Lower leg skin (tissue), 4 donors: ENCODE measurements at regions not wholly inside any gene's neighbourhood (a gene's known extent, or its start where the extent isn't known, plus 50 kb on each side); places are given as distances from the start of the nearest gene placed in this dataset.

ENCODE experiments used
- DNase-seq, 2 donors: peaks; one replicate each; pipeline ENCODE4 v3.0.0-alpha.2; 2019; ENCODE audit warnings: low spot score in 2 of 2
- H3K4me3 ChIP-seq: fragments of 200-600 bp; sonication (generic); 2 replicates; pipeline ENCODE4 v1.5.1; 2017; ENCODE audit warnings: mild to moderate bottlenecking, low read depth; ENCODE audit not compliant: poor library complexity, severe bottlenecking
- CTCF ChIP-seq, 3 donors: fragments of 450-650 bp; IDR thresholded peaks; one replicate each; pipeline ENCODE4 v1.5.1; 2016; ENCODE audit warnings: antibody characterized with exemption in 3 of 3, mild to moderate bottlenecking in 3 of 3, moderate library complexity in 2 of 3
- POLR2A ChIP-seq, 2 donors: fragments of 450-650 bp; IDR thresholded peaks; one replicate each; pipeline ENCODE4 v1.6.1; 2016 to 2017; ENCODE audit warnings: antibody characterized with exemption in 2 of 2, mild to moderate bottlenecking in 1 of 2, moderate library complexity in 1 of 2
- WGBS, 2 donors: methylation state at CpG; one replicate each; pipeline ENCODE4 v1.1.5; 2018; 5-methylcytosine and 5-hydroxymethylcytosine counted together
- intact Hi-C: fragments of 100-400 bp; cut with DNase I; formaldehyde crosslinking; loops from one replicate; pipeline ENCODE4 v1.15.0; 2023; ENCODE audit warnings: low total_unique reads

GRCh38 chr18:25454730-25455129 lies 102.8 kb upstream of the ZNF521 start:
- no peak overlapping the region for H3K4me3 ChIP-seq
- DNase-seq: peak in 1 of 2 donors; percentile 68
- no peak for TF ChIP-seq POLR2A (IDR thresholded peaks at IDR 0.05)
- no peak for TF ChIP-seq CTCF (IDR thresholded peaks at IDR 0.05)
- intact Hi-C loops: no loop called here
- 75 to 82% methylated on average over 3 of the region's 3 CpGs for WGBS, 2 donors

GRCh38 chr18:25454270-25454659 lies 102.3 kb upstream of the ZNF521 start:
- intact Hi-C loops: no loop called here
- WGBS, 2 donors: 46 to 70% methylated on average over 4 of the region's 4 CpGs
- TF ChIP-seq CTCF (IDR thresholded peaks at IDR 0.05): no peak
- no peak for TF ChIP-seq POLR2A (IDR thresholded peaks at IDR 0.05)
- no peak overlapping the region for H3K4me3 ChIP-seq
- no peak for DNase-seq

- no peak overlapping the region for H3K4me3 ChIP-seq
- intact Hi-C loops: no loop called here
- TF ChIP-seq CTCF (IDR thresholded peaks at IDR 0.05): no peak
- no peak for TF ChIP-seq POLR2A (IDR thresholded peaks at IDR 0.05)
- 39 to 44% methylated on average over 7 of the region's 7 CpGs for WGBS, 2 donors
- peak; percentile 19 to 62 for DNase-seq
Observed at GRCh38 chr18:25453556-25454269, 101.7 kb upstream of the ZNF521 start.

- TF ChIP-seq CTCF (IDR thresholded peaks at IDR 0.05) (no peak), POLR2A (IDR thresholded peaks at IDR 0.05) (no peak)
- H3K4me3 ChIP-seq: no peak overlapping the region
- DNase-seq: no peak
- WGBS, 2 donors: 95 to 96% methylated on average over 5 of the region's 5 CpGs
- intact Hi-C loops: no loop called here
Observed at GRCh38 chr18:25451077-25451658, 99.2 kb upstream of the ZNF521 start.

- intact Hi-C loops: no loop called here
- DNase-seq: no peak
- no peak overlapping the region for H3K4me3 ChIP-seq
- TF ChIP-seq CTCF (IDR thresholded peaks at IDR 0.05) (no peak), POLR2A (IDR thresholded peaks at IDR 0.05) (no peak)
Observed at GRCh38 chr18:25449046-25449445, 97.1 kb upstream of the ZNF521 start.

- intact Hi-C loops: no loop called here
- no peak for TF ChIP-seq CTCF (IDR thresholded peaks at IDR 0.05)
- TF ChIP-seq POLR2A (IDR thresholded peaks at IDR 0.05): no peak
- H3K4me3 ChIP-seq: no peak overlapping the region
Observed at GRCh38 chr18:25446972-25447371, 95.0 kb upstream of the ZNF521 start.

More at GRCh38 chr18:25446972-25447371, 95.0 kb upstream of the ZNF521 start:
- no peak for DNase-seq
- WGBS, 2 donors: 57 to 63% methylated on average over 3 of the region's 3 CpGs
